Stimulated activated CD4-positive, alpha-beta T cell treated with anti-CD3 and anti-CD28 coated beads, Interleukin-4, amount 100 ng/mL, for 48 hours (primary cell): ENCODE measurements at regions not wholly inside any gene's neighbourhood (a gene's known extent, or its start where the extent isn't known, plus 50 kb on each side); places are given as distances from the start of the nearest gene placed in this dataset.

ENCODE experiments used
- DNase-seq, 2 donors: peaks; one replicate each; pipeline ENCODE4 v3.0.0-alpha.2; 2020; ENCODE audit warnings: low read depth in 2 of 2

DNA sequence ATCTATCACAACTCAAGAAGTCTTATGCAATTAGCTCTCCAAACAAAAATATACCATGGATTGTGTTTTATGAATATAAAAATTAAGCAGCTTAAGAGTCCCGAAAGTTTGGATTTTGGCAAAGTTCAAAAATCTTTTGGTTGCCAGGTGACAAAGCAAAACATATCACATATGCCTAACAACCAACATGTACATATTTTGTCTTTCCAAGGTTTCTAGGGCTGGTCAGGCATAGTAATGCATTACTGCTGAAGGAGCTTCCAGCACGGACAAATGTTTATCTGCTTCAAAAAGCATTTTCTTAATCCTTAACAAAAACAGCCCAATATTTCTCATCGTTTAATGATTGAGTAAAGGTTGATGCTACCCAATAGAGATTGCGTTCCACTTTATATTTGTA, 1327.1 kb upstream of the ZEB2 start:
- no peak for DNase-seq

DNA sequence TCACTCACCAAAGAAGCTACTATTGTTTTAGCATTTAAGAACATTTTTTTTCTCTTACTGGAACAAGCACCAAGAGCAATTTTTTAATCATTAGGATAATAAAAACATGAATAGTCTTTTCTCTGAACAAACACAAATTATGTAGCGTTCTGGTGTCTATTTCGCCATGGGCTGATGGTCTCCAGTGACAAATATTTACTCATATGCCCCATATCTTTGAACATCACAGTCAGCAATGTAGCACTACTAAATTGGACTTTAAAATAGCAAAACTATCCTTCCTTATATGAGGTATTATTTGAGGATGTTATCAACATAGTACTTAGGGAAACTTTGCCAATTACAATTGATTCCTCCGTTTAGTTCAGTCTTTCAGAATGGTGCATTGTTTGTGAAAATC, 1326.0 kb upstream of the ZEB2 start:
- no peak for DNase-seq

DNA sequence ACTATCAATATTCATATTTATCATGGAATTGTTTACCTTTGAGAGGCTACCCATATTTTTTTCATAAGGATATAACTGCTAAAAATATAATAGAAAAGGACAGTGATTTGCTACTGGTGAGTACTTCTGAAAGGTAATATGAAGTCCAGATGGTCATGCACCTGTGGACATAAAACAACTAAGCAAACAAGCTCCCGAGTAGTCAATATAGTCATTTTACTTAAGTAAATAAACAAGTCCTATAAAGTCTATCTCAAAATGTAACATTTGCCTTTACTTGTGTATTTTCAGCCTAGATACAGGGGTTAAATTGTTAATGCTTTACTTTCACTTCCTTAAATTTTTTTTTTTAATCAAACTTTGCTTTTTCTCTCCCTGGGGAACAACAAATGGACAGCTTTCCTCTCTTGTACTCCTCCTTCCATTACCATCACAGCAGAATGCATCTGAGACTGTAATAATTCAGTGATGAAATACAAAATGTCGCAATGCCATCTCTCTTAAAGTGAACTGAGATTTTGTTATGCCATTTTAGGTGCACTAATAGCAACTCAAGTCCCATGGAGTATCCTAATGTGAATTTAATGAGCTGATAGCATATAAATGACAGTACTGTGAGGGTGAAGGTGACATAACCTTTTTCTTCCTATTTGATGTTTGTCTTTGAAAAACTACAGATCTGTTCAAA, 1325.4 kb upstream of the ZEB2 start:
- DNase-seq, result no peak

- DNase-seq, result no peak
Measured at GRCh38 chr2:145841973-145842372, 1322.1 kb upstream of the ZEB2 start.

- no peak for DNase-seq
Measured at GRCh38 chr2:145836986-145837385, 1317.1 kb upstream of the ZEB2 start.

- DNase-seq, result no peak
Measured at GRCh38 chr2:145835665-145836064, 1315.7 kb upstream of the ZEB2 start.

- DNase-seq, result no peak
Measured at GRCh38 chr2:145832681-145833080, 1312.8 kb upstream of the ZEB2 start.

GRCh38 chr2:145829931-145830330, 1310.0 kb upstream of the ZEB2 start:
- no peak for DNase-seq

DNA sequence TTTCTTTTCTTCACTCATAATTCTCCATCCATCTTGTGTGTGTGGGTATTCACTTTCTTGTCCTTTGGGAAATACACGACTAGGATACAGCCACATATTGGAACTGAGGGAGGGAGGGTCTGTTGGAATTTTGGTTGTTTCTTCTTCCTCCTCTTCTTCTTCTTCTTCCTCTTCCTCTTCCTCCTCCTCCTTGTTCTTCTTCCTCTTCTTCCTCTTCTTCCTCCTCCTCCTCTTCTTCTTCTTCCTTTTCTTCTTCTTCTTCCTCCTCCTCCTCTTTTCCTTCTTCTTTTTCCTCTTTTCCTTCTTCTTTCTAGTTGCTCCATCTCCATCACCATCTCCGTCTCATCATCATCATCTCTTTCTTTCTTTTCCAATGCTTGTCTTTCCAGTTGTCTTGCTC, 1307.3 kb upstream of the ZEB2 start:
- DNase-seq, result no peak

- no peak for DNase-seq
Measured at GRCh38 chr2:145824384-145824783, 1304.5 kb upstream of the ZEB2 start.

GRCh38 chr2:145822892-145823534, 1303.1 kb upstream of the ZEB2 start:
- no peak for DNase-seq

DNA sequence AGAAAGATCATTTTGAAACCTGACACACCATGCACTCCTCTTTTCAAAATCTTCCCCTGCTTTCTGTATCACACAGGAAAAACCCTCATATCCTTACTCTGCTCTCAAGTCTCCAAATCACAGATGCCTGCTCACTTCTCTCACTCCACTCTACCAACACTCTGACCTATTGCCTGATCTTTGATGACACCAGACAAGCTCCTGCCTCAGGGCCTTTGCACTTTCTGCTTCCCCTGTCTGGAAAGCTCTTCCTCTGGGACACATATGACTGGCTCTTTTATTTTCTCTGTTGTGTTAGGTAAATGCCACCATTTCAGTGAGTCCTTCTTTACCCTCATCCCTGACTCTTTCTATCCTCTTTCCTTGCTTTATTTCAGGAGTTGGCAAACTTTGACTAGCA, 1300.7 kb upstream of the ZEB2 start:
- DNase-seq, result no peak

DNA sequence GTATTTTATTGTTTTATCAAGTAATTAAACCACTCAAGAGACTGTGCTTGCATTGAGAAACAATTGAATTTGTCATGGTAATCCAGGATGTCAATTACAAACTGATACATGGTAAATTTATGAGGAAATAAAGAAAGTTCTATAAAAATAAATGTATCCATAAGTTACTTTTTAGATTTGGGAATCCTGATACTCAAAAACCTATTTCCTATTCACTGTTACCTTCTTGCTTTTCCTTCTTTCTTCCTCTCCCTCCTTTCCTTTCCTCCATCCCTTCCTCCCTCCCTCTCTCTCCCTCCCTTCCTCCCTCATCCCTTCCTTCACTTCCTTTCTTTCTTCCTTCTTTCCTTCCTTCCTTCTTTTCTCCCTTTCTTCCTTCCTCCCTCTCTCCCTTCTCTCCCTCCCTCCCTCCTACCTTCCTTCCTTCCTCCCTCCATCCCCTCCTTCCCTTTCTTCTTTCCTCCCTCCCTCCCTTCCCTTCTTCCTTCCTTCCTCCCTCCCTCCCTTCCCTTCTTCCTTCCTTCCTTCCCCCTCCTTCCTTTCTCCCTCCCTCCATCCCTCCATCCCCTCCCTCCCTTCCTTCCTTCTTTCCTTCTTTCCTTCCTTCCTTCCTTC, 1299.1 kb upstream of the ZEB2 start:
- no peak for DNase-seq

- DNase-seq, result no peak
Measured at GRCh38 chr2:145815933-145816332, 1296.0 kb upstream of the ZEB2 start.

- DNase-seq, result no peak
Measured at GRCh38 chr2:145813481-145813880, 1293.6 kb upstream of the ZEB2 start.

DNA sequence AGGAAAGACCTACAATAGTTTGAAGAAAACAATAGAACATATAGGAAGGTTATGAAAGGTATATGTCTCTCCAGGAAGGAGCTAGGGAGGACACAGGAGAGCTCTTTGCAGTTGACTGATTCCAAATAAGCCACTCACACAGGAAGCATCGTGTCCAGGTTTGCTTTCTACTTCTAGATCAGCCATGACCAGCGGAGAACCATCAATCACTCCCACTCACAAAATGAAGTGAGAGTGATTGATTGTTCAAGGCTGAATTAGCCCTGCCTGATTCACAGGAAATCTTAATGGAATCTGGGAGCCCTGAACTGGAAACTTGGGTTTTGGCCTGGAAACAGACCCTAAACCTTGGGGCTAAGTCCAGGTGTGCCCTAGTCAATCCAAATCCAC, 1292.2 kb upstream of the ZEB2 start:
- no peak for DNase-seq

DNA sequence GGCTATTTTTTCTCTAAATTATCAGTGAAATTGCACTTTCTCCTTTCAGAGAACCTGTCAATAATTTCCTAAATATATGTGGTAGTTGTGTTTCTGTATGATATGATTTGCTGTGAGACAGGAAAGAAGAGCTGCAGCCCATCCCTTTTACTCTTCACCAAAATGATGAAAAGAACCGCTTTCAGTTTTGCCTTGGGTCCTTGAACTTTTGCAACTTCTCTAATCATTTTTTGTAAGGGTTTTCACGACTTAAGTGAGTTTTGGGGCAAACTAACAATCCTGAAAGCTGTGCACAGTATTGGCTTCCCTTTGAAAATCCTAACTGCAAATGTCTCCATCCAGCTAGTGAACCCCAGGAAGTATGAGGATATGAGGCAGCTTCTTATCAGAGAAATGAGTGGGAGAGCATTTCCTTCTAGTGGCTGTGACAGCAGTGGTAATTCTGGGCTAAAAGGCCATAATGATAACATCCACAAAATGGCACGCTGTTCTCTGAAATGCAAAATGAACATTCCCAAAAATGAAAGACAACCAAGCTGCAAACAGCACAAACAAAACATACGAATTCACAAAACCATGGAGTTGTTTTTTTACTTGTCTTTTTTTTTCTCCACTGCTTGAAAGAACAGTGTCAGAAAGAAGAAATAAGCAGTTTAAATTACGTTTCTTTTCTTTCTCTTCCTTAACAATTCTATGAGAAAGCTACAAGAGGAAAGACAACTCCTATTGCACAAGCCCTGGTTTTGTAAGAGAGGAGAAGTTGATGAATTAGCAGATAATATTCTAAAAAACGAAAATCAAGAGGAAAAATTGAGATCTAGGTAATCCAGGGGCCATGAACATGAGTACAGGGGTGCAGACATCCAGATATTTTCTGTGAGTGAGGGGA, 1291.6 kb upstream of the ZEB2 start:
- DNase-seq, result no peak

- DNase-seq, result no peak
Measured at GRCh38 chr2:145807968-145808367, 1288.0 kb upstream of the ZEB2 start.

- DNase-seq, result no peak
Measured at GRCh38 chr2:145807554-145807953, 1287.6 kb upstream of the ZEB2 start.

DNA sequence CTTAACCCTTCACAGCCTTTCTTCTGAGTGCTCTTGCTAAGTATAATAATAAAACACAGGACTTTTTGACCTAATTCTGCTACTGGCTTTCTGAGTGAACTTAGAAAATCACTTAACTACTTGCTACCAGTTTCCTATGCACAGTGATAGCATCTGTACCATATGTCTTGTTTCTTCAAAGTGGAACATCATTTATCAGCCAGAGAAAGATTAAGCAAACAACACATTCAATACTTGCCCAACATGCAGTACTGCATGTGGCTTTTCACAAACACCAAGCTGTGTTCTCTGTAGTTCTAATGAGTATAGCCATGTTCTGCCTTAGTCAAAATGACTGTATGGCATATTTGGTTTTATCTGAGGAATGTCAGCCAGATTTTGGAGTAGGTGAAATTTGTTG, 1286.6 kb upstream of the ZEB2 start:
- DNase-seq, result no peak

GRCh38 chr2:145802133-145802532, 1282.2 kb upstream of the ZEB2 start:
- DNase-seq, result no peak

DNA sequence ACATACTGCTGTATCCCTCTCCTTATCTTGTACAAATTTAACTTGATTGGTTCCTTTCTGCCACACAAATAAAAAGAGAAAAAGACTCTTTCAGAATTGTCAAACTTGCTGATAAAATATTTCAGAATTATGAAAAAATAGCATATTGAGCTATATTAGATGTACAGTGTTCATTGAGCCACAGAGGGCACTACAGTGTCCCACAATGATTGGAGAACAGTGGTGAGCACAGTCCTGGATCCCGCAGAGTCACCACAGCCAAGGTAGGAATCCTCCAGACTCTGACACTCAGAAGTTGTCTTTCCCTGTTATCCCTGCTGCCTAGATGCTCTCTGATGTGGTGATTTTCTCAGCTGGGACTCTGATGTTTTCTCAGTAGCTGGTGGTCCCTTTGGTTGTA, 1281.3 kb upstream of the ZEB2 start:
- no peak for DNase-seq
